ENCODE measurements at regions not wholly inside any gene's neighbourhood (a gene's known extent, or its start where the extent isn't known, plus 50 kb on each side); places are given as distances from the start of the nearest gene placed in this dataset.

DNA sequence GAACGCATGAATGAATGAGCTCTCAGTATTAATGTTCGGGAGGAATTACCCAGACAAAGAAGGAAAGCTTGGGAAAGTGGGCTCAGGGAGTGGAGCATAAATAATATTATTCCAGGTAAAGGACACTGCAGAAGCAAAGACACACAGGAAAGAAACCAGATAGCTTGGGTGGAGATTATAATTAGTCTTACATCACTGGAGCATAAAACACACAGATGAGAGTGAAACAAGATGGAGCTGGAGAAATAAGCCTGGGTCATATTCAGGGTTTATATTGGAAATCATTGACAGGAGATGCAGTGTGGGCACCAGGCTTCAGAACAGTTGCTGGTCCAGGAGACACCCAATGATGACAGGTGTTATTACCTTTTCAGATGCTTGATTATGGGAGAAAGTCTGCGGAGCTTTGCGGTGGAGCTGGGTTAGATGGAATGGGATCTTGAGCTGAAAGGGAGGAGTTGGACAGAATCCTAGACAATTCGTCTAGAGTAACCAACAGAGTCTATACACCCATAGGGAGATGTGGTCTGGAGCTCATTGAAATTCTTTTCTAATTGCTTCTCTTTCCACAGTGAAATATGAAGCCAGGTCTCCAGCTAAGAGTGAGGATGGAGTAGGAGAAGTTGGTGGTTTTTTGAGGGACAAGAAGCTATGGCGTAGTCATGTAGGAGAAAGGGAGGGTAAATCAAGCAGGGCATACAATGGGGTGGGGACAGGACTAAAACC lies 227.2 kb downstream of the FAM76B start:
- no peak for TF ChIP-seq EP300 (IDR thresholded peaks at IDR 0.05; ENCODE audit: low read depth)
- TF ChIP-seq, protein P1, sequence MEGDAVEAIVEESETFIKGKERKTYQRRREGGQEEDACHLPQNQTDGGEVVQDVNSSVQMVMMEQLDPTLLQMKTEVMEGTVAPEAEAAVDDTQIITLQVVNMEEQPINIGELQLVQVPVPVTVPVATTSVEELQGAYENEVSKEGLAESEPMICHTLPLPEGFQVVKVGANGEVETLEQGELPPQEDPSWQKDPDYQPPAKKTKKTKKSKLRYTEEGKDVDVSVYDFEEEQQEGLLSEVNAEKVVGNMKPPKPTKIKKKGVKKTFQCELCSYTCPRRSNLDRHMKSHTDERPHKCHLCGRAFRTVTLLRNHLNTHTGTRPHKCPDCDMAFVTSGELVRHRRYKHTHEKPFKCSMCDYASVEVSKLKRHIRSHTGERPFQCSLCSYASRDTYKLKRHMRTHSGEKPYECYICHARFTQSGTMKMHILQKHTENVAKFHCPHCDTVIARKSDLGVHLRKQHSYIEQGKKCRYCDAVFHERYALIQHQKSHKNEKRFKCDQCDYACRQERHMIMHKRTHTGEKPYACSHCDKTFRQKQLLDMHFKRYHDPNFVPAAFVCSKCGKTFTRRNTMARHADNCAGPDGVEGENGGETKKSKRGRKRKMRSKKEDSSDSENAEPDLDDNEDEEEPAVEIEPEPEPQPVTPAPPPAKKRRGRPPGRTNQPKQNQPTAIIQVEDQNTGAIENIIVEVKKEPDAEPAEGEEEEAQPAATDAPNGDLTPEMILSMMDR (IDR thresholded peaks at IDR 0.05) = no peak

Data from transverse colon (tissue), 3 donors.